GM23338 (cell line): ENCODE measurements at regions not wholly inside any gene's neighbourhood (a gene's known extent, or its start where the extent isn't known, plus 50 kb on each side); places are given as distances from the start of the nearest gene placed in this dataset.

Experiments used
- EZH2phosphoT487 ChIP-seq: fragments of 200-600 bp; sonication (generic); IDR thresholded peaks from one replicate; pipeline ENCODE4 v1.8.1; 2018; ENCODE audit warnings: antibody characterized with exemption; ENCODE audit not compliant: unreplicated experiment
- STAT1 ChIP-seq: IDR thresholded peaks from one replicate; pipeline ENCODE4 v1.6.1; 2016; ENCODE audit warnings: antibody characterized with exemption; ENCODE audit not compliant: unreplicated experiment

DNA sequence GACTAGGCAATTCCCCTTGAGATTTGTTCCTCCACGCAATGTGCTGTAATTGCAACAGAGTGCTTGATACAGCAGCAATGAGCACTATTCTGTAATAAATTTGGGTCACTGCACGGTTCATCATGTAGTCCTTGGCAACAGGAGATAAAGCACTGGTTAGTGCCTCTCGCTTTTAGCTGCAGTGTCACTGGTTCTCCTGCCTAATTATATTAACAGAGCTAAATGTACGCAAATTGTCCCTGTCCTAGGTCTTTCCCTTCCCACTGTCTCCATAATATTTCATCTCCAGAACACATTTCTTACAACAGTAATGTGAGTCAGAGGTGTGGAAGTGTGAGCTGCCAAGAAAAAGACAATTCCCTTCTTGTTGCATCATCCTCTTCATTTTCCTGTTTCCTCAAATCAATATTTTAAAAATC is 553.1 kb downstream of the ZNF608 start:
- TF ChIP-seq STAT1 (no peak), EZH2phosphoT487 (no peak)
